PC-9 (cell line): ENCODE measurements at regions not wholly inside any gene's neighbourhood (a gene's known extent, or its start where the extent isn't known, plus 50 kb on each side); places are given as distances from the start of the nearest gene placed in this dataset.

Experiments used
- EZH2 ChIP-seq: fragments of 200-600 bp; sonication (generic); IDR thresholded peaks from 2 replicates; pipeline ENCODE4 v1.8.0; 2017; ENCODE audit warnings: antibody characterized with exemption, low read depth
- TF ChIP-seq, protein P1 (sequence below): fragments of 200-600 bp; sonication (generic); conservative IDR thresholded peaks from 2 replicates; pipeline ENCODE4 v1.6.1; 2017; ENCODE audit warnings: mixed run types, antibody characterized with exemption, mild to moderate bottlenecking, moderate library complexity

DNA sequence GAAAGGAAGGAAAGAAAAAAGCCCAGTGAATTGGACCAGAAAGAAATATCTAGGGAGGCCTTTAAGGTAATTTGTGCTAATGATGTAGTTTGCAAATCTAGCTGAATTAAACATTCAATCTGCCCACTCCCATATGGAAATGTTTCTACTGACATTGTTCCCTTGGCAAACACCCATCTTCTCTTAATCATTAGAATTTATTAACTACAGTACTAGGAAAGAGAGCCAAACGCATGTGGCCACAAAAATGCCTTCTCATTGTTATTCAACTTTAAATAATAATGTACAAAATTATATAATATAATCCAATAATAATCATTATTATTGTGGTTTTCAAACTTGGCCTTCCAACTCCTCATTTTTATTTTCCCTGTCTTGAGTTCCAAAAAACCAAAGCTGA, 234.7 kb downstream of the NHLRC3 start:
- TF ChIP-seq, protein P1, sequence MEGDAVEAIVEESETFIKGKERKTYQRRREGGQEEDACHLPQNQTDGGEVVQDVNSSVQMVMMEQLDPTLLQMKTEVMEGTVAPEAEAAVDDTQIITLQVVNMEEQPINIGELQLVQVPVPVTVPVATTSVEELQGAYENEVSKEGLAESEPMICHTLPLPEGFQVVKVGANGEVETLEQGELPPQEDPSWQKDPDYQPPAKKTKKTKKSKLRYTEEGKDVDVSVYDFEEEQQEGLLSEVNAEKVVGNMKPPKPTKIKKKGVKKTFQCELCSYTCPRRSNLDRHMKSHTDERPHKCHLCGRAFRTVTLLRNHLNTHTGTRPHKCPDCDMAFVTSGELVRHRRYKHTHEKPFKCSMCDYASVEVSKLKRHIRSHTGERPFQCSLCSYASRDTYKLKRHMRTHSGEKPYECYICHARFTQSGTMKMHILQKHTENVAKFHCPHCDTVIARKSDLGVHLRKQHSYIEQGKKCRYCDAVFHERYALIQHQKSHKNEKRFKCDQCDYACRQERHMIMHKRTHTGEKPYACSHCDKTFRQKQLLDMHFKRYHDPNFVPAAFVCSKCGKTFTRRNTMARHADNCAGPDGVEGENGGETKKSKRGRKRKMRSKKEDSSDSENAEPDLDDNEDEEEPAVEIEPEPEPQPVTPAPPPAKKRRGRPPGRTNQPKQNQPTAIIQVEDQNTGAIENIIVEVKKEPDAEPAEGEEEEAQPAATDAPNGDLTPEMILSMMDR, result no peak
- TF ChIP-seq EZH2, result no peak
